ENCODE measurements at regions not wholly inside any gene's neighbourhood (a gene's known extent, or its start where the extent isn't known, plus 50 kb on each side); places are given as distances from the start of the nearest gene placed in this dataset.
"Not testable (repeated sequence)": the region's sequence is repeated elsewhere in the genome, so short reads cannot be mapped to it uniquely, and the experiment has no call there.

- H3K27me3 Mint-ChIP-seq; CTCF ChIA-PET; H3K4me1 Mint-ChIP-seq; H3K27ac Mint-ChIP-seq; ATAC-seq; H3K36me3 Mint-ChIP-seq; H3K9me3 Mint-ChIP-seq (ENCODE audit: low read depth); H3K4me3 Mint-ChIP-seq: not testable (repeated sequence)
- peak; percentile 37 for DNase-seq
Measured at GRCh38 chr7:73201264-73201663, 107.4 kb downstream of the NSUN5 start.

DNA sequence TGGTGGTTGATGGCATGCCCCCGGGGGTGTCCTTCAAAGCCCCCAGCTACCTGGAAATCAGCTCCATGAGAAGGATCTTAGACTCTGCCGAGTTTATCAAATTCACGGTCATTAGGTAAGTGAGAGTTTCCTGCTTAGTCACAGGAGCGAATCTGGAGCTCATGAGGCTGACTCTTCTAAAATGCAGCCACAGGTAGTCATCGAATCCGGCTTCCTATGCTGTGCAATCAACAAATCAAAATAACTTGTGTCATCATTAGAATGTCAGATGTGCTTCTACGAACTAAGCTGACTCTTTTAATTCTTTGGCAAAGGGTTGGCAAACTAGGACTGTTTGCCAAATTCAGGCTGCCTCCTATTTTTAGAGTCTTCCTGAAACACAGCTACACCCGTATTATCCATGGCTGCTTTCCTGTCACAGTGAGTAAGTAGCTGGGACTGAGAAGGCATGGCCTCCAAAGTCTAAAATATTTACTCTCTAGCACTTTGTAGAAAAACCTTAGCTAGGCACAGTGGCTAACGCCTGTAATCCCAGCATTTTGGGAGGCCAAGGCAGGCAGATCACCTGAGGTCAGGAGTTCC is 108.0 kb downstream of the NSUN5 start:
- H3K9me3 Mint-ChIP-seq (ENCODE audit: low read depth); CTCF ChIA-PET; H3K27me3 Mint-ChIP-seq; DNase-seq; H3K4me1 Mint-ChIP-seq; H3K27ac Mint-ChIP-seq; ATAC-seq; H3K4me3 Mint-ChIP-seq; H3K36me3 Mint-ChIP-seq: not testable (repeated sequence)

DNA sequence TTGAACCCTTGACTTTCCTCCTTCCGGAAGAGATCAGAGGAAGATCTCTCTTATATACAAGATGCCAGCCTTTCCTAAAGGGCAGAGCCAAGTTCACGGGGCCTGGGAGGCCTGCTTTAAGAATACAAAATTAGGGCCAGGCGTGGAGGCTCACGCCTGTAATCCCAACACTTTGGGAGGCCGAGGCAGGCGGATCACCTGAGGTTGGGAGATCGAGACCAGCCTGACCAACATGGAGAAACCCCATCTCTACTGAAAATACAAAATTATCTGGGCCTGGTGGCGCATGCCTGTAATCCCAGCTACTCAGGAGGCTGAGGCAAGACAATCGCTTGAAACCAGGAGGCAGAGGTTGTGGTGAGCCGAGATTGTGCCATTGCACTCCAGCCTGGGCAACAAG is 108.2 kb upstream of the SPDYE9 start:
- H3K27me3 Mint-ChIP-seq; CTCF ChIA-PET; H3K36me3 Mint-ChIP-seq; H3K4me3 Mint-ChIP-seq; DNase-seq; H3K9me3 Mint-ChIP-seq (ENCODE audit: low read depth); H3K27ac Mint-ChIP-seq; ATAC-seq; H3K4me1 Mint-ChIP-seq: not testable (repeated sequence)

DNA sequence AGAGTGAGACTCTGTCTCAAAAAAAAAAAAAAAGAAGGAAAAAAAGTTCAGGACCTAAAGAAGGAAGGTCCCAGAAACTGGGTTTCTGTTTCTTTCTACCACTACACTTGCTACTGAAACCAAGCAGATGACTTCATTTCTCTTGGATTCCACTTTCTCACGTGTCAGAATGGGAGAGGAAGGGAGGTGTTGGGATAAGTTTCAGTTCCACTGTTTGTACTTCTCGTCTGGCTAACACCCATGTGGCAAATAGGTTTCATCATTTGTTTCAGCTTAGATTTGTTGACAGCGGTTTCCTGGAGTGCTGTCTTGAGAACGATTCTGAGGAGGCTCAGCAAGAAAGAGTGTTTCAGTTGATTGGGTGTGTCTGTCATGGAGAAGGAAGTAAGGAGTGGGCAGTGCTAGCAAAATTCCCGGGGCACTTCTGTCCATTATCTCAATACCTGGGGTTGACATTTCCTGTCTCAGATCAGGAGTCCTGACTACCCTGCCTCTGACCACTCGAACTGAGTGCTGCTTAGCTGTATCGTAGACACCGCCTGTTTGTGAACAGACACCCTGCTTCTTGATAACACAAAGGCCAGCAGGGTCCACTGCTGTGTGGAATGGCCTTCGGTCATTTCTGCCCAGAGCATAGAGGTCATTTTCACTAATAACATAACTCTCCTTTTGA is 104.8 kb upstream of the SPDYE9 start:
- H3K9me3 Mint-ChIP-seq (ENCODE audit: low read depth); ATAC-seq; H3K36me3 Mint-ChIP-seq; H3K27ac Mint-ChIP-seq; H3K27me3 Mint-ChIP-seq; CTCF ChIA-PET; DNase-seq; H3K4me1 Mint-ChIP-seq; H3K4me3 Mint-ChIP-seq: not testable (repeated sequence)

GRCh38 chr7:73188287-73188686 is 102.4 kb upstream of the SPDYE9 start:
- ATAC-seq; H3K9me3 Mint-ChIP-seq (ENCODE audit: low read depth); H3K27ac Mint-ChIP-seq; DNase-seq; H3K4me1 Mint-ChIP-seq; CTCF ChIA-PET; H3K4me3 Mint-ChIP-seq; H3K36me3 Mint-ChIP-seq; H3K27me3 Mint-ChIP-seq: not testable (repeated sequence)

DNA sequence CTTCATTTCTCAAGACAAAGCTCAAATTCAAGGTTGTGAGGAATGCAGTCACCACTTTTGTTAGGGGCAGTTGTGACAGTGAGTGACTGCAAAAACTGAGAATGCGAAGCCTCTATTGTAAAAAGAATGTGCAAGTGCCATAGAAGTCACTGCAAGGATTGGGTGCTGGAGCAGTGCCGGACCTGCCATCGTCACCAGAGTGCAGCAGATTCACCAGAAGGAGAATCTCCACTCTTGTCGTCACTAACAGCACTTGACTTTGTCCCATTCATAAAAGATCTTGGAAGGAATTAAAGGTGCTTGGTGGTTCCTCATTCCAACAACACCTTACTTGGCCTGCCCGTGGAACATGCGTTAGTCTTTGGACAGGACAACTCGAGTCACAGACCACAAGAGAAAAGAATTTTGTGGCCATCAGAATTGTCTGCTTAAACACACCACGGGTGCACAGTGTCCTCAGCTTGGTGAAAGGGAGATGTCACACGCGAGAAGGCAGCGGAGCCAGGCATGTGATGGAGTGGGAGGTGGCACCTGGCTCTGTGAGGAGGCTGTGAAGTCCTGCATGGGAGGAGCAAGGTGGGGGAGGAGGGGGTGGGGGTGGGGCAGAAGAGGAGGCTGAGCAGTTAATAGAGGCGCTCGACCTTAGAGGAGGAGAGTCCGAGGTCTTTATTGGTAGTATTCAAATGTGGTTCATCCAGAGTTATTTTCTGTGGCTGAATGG is 100.9 kb upstream of the SPDYE9 start:
- H3K27me3 Mint-ChIP-seq; H3K27ac Mint-ChIP-seq; H3K4me1 Mint-ChIP-seq; H3K4me3 Mint-ChIP-seq; H3K36me3 Mint-ChIP-seq; DNase-seq; CTCF ChIA-PET; H3K9me3 Mint-ChIP-seq (ENCODE audit: low read depth); ATAC-seq: not testable (repeated sequence)

GRCh38 chr7:73176813-73177212 is 91.0 kb upstream of the SPDYE9 start:
- H3K27me3 Mint-ChIP-seq; CTCF ChIA-PET; H3K27ac Mint-ChIP-seq; H3K4me1 Mint-ChIP-seq; DNase-seq; H3K9me3 Mint-ChIP-seq (ENCODE audit: low read depth); ATAC-seq; H3K4me3 Mint-ChIP-seq; H3K36me3 Mint-ChIP-seq: not testable (repeated sequence)

DNA sequence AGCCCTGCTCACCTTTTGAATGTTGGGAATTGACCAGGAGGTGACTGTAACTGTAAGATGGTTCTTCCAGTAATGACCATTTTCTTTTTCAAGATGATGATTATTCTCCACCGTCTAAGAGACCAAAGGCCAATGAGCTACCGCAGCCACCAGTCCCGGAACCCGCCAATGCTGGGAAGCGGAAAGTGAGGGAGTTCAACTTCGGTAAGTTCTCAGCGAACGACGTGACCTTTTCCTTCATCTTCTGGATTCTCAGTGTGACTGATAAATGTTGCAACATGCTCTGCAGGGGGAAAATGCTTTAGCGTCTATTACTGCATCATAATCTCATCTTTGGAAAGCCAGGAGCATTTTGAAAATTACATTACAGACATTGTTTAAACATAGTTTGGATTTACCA is 89.5 kb upstream of the SPDYE9 start:
- CTCF ChIA-PET; H3K27ac Mint-ChIP-seq; H3K9me3 Mint-ChIP-seq (ENCODE audit: low read depth); H3K4me1 Mint-ChIP-seq; H3K27me3 Mint-ChIP-seq; DNase-seq; H3K4me3 Mint-ChIP-seq; ATAC-seq; H3K36me3 Mint-ChIP-seq: not testable (repeated sequence)

GRCh38 chr7:73170902-73171301 is 85.1 kb upstream of the SPDYE9 start:
- H3K27me3 Mint-ChIP-seq, H3K4me1 Mint-ChIP-seq: not testable (repeated sequence)

DNA sequence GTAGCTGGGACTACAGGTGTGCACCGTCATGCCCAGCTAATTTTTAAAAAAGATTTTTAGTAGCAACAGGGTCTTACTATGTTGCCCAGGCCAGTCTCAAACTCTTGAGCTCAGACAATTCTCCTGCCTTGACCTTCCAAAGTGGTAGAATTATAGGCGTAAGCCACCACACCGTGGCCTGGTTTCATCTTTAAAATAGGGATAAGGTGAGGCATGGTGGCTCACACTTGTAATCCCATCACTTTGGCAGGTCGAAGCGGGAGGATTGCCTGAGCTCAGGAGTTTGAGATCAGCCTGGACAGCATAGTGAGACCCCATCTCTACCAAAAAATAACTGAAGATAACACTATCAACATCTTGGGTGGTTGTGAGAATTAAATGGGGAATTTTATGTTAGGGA is 84.6 kb upstream of the SPDYE9 start:
- H3K4me3 Mint-ChIP-seq; CTCF ChIA-PET; H3K27me3 Mint-ChIP-seq; H3K27ac Mint-ChIP-seq; H3K4me1 Mint-ChIP-seq; ATAC-seq; H3K9me3 Mint-ChIP-seq (ENCODE audit: low read depth); H3K36me3 Mint-ChIP-seq: not testable (repeated sequence)
- DNase-seq: peak; percentile 27

More at GRCh38 chr7:73170902-73171301, 85.1 kb upstream of the SPDYE9 start:
- peak; percentile 36 for DNase-seq
- ATAC-seq; H3K4me3 Mint-ChIP-seq; H3K9me3 Mint-ChIP-seq (ENCODE audit: low read depth); CTCF ChIA-PET; H3K36me3 Mint-ChIP-seq; H3K27ac Mint-ChIP-seq: not testable (repeated sequence)

DNA sequence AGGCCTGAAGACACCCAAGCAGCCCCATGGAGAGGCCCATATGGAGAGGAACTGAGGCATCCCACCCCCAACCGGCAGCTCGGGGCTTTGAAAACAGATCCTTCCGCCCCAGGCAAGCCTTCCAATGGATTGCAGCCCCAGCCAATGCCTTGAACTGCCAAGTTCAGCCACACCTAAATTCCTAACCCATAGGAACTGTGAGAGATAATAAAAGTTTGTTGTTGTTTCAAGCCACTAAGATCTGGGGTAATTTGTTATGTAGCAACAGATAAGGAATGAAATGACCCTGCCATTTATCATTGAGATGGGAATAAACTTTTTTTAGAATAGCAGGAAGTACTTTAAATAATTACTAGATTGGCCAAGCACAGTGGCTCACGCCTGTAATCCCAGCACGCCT is 80.3 kb upstream of the SPDYE9 start:
- H3K9me3 Mint-ChIP-seq (ENCODE audit: low read depth); DNase-seq; ATAC-seq; H3K4me1 Mint-ChIP-seq; H3K36me3 Mint-ChIP-seq; H3K27me3 Mint-ChIP-seq; CTCF ChIA-PET; H3K27ac Mint-ChIP-seq; H3K4me3 Mint-ChIP-seq: not testable (repeated sequence)

DNA sequence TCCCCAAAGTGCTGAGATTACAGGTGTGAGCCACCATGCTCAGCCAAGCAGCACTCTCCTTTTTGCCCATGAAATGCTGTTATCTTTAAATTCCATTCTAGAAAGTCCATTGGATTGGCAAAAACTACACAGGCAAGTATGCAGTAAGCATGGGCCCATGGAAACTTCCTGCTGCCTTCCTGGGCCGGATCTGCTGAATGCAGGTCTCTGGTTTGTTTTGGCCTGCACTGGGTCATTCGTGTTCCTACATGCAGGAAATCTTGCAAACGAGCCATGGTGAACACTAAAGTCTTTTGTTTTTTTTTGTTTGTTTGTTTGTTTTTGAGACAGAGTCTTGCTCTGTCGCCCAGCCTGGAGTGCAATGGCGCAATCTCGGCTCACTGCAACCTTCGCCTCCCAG is 76.8 kb upstream of the SPDYE9 start:
- H3K4me3 Mint-ChIP-seq; H3K9me3 Mint-ChIP-seq (ENCODE audit: low read depth); H3K27me3 Mint-ChIP-seq; H3K4me1 Mint-ChIP-seq; ATAC-seq; H3K27ac Mint-ChIP-seq; H3K36me3 Mint-ChIP-seq; CTCF ChIA-PET; DNase-seq: not testable (repeated sequence)

DNA sequence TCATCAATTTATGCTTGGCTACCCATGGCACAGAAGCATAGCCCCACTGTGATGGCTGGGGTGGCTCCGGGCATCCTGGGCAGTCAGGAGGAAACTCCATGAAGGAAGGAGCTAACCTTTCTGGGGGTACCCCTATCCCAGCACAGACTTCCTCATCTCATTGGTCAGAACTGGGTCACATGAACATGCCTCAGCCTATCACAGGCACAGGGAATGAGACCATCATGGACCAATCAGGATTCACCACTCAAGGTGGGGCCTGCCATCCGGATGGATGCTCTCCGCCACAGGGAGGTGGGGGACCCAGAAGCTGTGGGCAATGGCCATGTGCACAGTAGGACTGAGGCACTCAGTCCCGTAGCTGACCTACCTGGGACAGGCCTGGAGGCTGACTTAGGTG is 75.9 kb upstream of the SPDYE9 start:
- CTCF ChIA-PET; H3K27ac Mint-ChIP-seq; H3K36me3 Mint-ChIP-seq; H3K4me3 Mint-ChIP-seq; H3K27me3 Mint-ChIP-seq; H3K4me1 Mint-ChIP-seq; ATAC-seq; DNase-seq; H3K9me3 Mint-ChIP-seq (ENCODE audit: low read depth): not testable (repeated sequence)

- ATAC-seq; H3K27ac Mint-ChIP-seq; H3K4me3 Mint-ChIP-seq; H3K9me3 Mint-ChIP-seq (ENCODE audit: low read depth); CTCF ChIA-PET; H3K4me1 Mint-ChIP-seq; DNase-seq; H3K27me3 Mint-ChIP-seq; H3K36me3 Mint-ChIP-seq: not testable (repeated sequence)
Measured at GRCh38 chr7:73157169-73157661, 71.4 kb upstream of the SPDYE9 start.

All from activated CD8-positive, alpha-beta memory T cell treated with anti-CD3 and anti-CD28 coated beads, Interleukin-2, amount 10 ng/mL, durations not matched to agents 7 days and 5 days (primary cell).